GM19468 (cell line): ENCODE measurements at regions not wholly inside any gene's neighbourhood (a gene's known extent, or its start where the extent isn't known, plus 50 kb on each side); places are given as distances from the start of the nearest gene placed in this dataset.
"Not testable (repeated sequence)": the region's sequence is repeated elsewhere in the genome, so short reads cannot be mapped to it uniquely, and the experiment has no call there.

ENCODE experiments used
- ATAC-seq: cut with Tn5 transposase; IDR thresholded peaks from one replicate; pipeline ENCODE4 v1.9.1; 2021; ENCODE audit warnings: mild to moderate bottlenecking, moderate library complexity, moderate number of reproducible peaks; ENCODE audit not compliant: unreplicated experiment; ENCODE audit errors: extremely low read depth

DNA sequence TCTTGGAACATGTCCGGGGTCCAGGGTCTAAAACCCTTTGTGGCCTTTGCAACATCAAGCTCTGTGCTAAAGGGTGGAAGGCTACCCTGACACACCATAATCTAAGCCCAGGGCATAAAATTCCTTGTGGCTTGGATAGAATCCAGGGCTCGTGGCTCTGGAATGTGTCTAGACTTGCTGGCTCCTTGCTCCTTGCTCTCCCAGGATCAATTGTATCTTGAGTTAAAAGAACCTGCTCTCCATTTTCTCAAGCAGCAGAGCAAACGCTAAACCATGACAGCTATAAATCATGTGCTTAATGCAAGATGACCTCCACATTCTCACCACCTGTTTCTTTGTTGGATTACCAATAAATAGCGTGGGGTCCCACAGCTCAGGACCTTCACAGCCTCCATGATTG lies 1140.9 kb upstream of the TMPRSS15 start:
- not testable (repeated sequence) for ATAC-seq

DNA sequence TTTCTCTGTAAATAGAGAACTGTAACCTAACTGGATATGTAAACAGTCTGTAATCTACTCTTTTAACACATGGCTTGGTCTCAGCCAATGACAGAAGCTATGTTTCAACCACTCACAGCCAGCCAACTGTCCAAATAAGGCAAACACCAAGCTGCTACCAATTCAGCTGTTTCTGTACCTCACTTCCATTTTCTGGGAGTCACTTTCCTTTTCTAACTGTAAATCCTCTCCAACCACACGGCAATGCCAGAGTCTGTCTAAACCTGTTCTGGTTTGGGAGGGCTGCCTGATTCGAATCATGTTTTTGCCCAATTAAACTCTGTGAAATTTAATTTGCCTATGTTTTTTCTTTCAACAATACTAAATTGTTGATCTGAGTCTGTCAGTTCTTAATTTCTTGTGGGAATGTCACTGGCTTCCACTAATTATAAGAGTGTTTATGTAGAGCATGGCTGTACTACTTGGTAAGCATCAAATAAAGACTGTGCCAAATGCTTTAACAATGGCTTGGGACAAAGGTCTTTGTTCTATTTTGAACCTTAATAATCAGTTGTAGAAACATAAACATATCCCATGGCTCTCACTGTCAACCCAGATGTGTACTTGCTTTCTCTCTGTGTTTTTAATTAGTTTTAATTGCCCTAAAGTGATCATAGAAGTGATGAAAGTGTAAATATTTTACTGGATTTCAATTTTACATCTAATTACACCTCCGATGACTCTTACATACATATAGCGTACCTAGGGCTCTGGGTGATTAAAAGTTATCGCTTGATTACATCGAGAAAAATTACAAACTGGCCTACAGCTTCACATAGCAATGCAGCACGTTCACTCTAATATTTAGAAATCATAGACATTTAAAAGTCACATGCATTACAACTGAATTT lies 1144.6 kb upstream of the TMPRSS15 start:
- ATAC-seq = no peak

DNA sequence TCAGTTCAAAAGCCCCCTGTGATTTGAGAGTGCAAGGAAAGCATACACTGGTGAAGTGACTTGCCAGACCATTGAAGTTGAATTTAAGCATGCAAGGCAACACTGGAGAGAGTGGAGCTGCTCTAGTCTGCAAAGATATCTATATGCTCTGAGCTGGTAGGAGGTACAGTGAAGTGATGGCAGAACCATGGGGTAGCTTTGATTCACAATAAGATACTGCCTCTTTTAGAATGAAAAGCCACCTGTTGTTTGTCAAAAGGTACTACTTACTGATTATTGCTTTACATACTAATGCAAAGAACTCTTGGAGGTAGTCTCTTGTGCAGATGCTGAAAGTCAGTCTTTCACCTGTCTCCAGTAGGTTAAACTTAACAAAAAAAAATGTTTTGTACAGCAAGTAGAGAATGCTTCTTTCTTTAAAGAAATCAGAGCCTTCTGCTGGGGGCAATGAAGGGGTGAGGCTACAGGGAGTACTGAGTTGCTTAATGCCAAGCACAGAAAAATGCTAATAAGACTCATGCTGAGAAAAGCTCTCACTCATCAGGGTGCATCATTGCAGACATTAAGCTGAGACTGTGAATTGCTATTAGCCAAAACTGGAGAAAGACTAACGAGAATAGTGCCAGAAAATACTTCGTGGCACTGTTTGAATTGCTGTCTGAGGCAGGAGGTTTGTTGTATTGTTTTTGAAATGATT lies 1150.5 kb upstream of the TMPRSS15 start:
- no peak for ATAC-seq

DNA sequence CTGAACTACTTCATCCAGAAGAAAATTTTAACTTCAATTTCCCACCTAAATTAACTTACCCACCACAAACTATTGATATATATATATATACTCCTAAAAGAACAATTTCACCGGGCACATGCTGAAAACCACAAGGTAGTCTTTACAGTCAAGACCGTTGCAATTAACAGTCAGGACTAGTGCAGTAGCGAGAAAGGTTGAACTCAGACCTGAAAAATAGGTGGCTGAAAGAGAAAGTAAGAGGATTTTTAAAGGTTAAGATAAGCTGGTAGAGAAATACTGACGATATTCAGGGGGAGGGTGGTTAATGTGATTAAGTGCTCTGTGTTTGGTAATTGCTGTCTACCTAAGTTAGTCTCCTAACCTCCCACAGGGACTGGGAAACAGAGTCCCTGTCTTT lies 1153.5 kb upstream of the TMPRSS15 start:
- ATAC-seq = no peak

DNA sequence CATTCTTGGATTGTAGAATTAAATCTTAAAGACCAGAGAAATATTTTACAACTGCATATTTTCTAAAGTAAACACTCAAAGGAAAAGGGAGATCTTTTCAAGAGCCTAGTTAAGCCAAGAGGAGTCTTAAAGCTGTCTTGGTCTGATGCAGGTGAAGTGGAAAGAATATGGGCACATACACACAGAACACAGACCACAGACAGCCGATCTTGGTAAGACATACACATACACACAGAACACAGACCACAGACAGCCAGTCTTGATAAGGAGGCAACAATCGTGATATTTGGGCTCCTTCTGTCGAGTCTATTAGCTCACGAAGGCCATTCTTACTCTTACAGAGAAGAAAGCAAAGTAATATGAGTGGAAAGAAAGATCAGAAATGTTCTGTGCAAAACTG lies 1153.9 kb upstream of the TMPRSS15 start:
- ATAC-seq = no peak

DNA sequence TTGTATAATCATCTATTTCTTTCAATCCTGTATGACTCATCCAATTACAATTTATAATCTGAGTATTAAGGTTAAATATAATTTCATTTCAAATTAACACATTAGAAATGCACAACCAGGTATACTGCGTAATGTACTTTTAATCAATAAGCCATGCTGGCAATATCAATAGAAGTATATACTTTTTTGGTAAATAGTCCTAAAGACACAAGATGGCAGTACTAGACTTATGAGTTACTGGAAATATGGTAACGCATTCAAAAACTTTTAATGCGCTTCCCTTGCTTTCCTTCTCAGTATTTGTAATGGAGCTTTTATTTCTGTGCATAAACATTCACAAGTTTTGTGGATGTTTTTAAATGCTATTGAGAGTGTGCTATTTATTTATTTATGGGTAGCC lies 1162.0 kb upstream of the TMPRSS15 start:
- ATAC-seq = no peak

DNA sequence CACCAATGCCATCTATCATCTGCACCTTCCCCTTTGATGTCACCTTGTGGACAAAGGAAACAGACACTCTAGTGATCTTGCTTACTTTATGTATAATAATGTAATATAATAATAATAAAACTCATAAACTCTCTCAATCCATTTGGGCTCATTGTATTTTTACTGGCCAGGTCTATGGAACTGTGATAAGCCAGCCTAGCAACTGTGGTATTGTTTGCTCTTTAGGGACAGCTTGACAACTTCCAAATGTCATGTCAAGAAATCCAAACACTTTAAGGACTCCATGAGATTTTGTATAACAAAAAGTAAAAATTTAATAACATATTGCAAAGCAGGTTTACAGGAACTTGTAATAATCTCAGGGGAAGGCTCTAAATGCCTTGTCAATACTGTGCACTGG lies 1163.4 kb upstream of the TMPRSS15 start:
- no peak for ATAC-seq

DNA sequence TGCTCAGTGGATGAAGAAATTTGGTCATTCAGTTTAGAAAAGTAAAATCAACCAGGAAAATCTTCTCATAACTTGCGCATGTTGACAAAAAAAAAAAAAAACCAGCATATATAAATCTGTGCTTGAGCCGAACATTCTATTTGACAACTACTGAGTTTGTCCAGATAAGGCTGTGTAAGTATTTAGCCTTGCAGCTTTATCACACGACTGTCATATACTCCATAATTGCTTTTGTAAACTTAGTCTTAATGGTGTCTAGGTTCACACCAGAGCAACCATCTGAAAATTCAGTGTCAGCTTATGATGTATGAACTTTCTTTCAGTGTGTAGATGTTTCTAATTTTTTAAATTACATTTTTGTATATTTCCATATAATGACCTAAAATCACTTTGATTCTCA lies 1173.8 kb upstream of the TMPRSS15 start:
- no peak for ATAC-seq

DNA sequence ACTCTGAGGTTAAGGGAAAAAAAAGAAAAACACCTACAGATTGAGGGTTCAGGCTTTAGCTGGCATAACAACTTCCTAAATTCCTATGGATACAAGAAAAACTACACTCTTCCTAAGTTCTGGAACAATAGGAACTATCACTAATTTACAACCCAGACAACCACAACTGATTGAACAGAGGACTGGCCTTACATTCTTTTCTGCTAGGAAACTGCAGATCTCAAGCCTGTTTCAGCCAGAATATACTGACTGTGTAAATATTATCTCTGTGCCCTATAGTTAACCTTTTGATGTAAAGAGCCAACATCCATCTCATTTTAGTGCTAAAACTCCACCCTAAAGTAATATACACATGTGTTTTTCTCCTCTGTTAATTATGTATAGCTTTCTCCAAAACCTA lies 1186.5 kb upstream of the TMPRSS15 start:
- no peak for ATAC-seq

DNA sequence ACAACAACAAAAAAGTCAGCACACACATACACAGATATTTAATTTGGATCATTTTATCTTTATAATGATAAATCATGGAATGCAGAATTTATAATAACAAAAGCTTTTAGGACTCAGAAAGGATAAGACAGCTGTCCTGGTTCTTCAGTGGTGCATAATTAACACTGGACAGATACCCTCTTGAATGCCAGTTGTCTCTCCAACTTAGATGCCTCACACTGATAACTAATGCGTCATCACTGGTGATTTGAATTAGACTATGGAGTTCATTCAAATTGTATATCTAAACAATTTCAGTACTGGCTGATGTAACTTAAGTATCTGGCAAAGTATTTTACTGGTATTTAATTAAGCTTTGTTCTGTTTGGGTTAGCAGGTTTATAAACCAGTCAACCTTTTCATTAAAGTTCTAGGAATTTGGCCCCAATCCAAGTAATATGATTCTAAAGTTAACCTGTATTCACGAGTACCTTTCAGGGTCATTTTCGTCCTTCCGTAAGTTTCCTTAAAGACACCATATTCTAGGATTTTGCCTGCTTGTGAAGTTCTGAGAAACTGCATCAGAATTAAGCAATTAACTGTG lies 1199.5 kb upstream of the TMPRSS15 start:
- ATAC-seq = no peak

DNA sequence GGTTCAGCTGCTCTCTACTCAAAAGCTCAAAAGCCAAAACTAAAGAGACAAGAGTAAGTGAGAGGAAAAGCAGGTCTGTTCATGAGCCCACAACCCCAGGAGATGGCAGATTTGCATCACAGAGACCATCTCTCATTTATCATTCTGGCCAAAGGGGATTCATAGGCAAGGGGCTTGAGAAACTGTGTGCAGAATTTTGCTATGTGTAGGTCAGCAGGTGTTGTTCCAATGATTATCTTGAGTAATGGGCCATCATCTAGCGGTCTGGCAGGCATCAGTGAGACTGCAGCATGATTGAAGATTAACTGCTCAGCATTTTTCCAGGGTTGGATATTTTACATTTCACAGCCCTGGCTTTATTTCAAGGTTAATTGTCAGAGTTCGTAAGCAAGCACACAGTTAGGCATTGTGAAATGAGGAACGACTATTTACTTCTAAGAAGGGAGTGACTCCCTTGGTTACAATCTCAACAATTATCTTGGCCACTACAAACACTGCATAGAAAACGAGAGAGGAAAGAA lies 1204.6 kb upstream of the TMPRSS15 start:
- no peak for ATAC-seq

DNA sequence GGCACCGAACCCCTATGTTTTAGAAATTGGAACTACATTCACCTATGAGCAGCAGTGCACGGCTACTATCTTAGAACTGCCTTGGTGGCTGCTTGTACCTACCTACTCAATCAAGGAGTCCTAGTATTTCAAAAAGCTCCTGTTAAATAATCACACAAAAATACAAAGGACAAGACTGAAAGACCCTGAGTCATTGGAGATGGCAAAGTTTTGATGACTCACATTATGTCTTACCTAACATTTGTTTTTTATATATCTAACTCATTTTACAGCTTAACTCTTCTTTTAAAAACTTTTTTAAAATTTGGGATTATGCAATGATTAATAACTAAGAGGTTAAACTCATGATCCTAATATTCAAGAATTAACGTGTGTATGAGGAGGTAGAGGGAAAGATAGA lies 1206.0 kb upstream of the TMPRSS15 start:
- ATAC-seq = no peak

DNA sequence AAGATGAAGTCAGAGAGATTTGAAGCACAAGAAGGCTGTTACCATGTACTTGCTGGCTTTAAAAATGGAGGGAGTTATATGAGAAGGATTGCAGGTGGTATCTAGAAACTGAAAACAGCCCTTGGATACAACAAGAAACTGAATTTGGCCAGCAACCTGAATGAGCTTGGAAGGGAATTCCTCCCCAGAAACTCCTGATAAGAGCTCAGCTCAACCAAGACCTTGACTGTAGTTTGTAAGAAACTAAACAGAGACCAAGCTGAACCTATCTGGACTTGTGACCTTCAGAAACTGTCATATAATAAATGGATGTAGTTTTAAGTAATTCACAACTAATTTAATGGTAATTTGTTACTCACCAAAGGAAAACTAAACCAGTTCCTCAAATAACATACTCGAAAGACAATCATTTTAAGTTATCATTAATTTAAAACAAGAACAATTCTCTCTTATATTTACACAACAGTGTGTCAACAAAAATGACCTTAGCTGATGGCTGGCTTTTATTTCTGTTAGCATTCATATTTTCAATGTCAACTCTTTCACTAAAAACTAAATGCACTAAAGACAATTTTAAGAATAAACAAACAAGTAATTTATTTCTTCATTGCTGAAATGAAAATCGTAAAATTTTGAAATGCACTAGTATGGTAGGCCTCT lies 1218.4 kb upstream of the TMPRSS15 start:
- ATAC-seq = no peak

DNA sequence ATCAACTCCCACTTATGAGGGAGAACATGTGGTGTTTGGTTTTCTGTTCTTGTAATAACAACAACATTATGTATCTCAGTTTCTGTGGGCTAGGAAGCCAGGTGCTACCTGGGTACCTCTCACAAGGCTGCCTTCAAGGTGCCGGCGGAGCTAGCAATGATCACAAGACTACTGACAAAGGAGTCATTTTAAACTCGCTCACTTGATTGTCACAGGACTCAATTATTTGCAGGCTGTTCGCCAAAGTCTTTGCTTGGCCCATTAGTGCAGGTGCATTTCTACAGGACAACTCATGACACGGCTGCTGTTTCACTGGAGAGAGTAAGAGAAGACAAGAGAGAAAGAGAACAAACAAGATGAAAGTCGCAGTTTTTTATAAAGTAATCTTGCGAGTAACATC lies 1237.4 kb upstream of the TMPRSS15 start:
- ATAC-seq = no peak

DNA sequence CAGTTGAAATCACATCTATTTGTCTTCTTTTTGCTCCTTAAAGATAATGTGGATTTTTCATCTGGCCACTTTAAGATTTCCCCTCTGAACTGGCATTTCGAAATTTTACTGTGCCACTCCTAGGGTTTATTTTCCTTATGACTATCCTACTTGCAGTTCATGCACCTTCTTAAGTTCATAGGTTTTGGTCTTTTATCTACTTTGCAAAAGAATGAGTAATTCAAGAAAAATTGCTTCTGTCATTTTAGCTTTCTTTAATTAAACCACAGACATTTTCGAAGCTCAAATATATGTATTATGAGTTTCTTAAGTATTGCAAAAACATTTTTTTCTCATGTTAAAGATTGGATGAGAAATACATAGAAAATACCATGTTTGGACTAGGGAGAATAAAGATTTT lies 1244.8 kb upstream of the TMPRSS15 start:
- ATAC-seq = no peak

DNA sequence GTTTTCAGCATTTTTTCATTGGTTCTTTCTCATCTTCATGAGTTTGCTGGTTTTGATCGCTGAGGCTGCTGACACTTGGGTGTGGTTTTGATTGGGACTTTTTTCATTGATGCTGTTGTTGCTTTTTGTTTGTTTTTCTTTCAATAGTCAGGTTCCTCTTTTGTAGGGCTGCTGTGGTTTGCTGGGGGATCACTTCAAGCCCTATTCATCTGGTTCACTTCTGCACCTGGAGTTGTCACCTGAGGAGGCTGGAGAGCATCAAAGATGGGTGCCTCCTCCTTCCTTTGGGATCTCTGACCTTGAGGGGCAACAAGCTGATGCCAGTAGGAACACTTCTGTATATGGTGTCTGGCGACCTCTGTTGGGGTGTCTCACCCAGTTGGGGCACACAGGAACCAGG lies 1279.9 kb upstream of the TMPRSS15 start:
- ATAC-seq = no peak

DNA sequence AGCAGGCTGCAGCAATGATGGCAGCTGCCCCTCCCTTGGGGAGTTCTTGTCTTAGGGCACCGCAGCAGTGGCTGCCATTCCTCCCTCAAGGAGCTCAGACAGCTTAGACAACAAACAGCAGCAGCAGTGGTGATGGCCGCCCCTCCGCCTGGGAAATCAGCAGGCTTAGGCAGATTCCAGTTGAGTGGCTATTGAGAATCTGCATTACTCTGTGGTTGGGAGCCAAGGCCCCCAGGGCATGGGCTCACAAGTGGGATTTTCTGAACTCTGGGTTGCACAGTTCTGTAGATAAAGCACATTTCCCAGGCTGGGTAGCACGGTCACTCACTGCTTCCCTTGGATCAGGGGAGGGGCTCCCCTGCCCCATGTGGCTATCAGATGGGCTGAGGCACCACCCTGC lies 1280.7 kb upstream of the TMPRSS15 start:
- ATAC-seq = no peak

DNA sequence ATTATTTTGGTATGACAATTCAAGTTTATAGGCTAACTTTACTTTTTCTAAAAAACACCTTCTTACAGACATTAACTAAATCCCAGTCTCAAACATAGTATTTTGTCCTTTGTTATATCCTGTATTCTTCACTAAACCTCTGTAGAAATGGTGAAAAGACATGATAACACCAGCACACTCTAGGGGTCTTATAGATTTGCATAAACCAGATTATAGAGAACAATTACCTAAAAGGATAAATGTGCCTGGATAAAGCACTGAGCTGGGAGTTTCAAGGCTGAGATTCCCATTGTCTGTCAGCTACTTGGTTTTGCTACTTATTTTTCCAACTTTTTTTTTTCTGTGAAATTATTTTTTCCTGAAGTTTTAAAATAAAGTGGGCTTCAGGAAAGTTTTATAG lies 1288.6 kb upstream of the TMPRSS15 start:
- no peak for ATAC-seq

DNA sequence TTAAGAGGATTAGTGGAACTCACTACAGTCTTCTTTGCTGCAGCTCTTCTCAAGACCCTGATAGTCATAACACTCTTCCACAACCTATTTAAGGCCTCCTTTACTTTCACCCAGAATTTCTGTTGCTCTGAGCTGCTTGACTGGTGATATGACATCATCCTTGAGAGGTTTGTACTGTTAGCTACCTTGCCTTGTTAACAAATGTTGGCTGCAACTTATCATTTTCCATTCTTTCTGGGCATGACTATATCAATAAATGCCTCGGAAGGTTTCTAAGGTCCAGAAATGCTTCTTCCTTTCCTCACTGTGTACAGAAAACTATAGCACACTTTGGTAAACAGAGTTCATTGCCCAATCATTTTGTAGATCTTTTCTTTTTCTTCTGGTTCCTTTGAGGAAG lies 1292.2 kb upstream of the TMPRSS15 start:
- no peak for ATAC-seq

DNA sequence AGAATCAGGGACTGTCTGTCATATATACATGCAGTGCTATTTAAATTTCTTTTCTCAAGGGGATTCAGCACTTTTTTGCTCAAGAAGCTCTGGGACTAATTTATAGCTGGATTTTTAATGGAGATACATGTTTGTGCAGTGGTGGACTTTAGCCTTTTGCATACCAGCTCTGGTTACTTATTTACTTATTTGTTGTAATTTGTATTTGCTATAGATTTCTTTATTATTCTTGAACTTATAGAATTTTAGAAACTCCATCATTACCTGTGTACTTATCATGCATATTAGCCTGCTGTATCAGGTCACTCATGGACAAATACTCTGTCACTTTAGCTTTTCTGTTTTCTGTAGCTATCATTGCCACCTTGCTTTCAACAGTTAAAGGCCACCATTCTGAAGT lies 1296.9 kb upstream of the TMPRSS15 start:
- no peak for ATAC-seq

DNA sequence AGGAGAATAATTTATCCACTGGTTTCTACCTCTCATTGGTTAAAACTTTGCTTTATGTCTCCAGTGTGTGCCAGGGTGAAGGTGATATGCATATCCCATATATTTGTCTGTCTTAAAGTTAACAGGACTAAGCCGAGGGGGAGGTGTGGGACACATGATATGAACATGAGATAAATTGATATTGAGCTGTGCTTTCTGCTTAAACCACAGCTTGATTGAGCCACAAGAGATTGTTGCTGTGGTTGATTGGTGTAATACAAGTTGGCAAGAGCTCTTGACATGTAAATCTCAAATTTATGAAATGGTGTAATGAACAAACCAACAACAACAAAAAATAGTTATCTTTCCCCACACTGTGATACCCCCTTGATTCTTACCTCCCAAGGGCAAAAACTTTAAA lies 1295.5 kb upstream of the NCAM2 start:
- ATAC-seq = no peak
